B cell (primary cell): ENCODE measurements at regions not wholly inside any gene's neighbourhood (a gene's known extent, or its start where the extent isn't known, plus 50 kb on each side); places are given as distances from the start of the nearest gene placed in this dataset.

Source experiments
- CTCF ChIP-seq: fragments of 200-600 bp; IDR thresholded peaks from one replicate; pipeline ENCODE4 v1.8.0; 2022; ENCODE audit warnings: antibody characterized with exemption, mild to moderate bottlenecking
- EZH2 ChIP-seq: IDR thresholded peaks from 2 replicates; pipeline ENCODE4 v1.6.1; 2012; ENCODE audit warnings: borderline replicate concordance, low read depth, mild to moderate bottlenecking, moderate library complexity, low read length; ENCODE audit not compliant: insufficient read depth, poor library complexity, severe bottlenecking

- TF ChIP-seq CTCF (no peak), EZH2 (no peak)
These were observed 812.6 kb downstream of the TENT5A start for GRCh38 chr6:80939898-80940297.
